ENCODE measurements at regions not wholly inside any gene's neighbourhood (a gene's known extent, or its start where the extent isn't known, plus 50 kb on each side); places are given as distances from the start of the nearest gene placed in this dataset.

DNA sequence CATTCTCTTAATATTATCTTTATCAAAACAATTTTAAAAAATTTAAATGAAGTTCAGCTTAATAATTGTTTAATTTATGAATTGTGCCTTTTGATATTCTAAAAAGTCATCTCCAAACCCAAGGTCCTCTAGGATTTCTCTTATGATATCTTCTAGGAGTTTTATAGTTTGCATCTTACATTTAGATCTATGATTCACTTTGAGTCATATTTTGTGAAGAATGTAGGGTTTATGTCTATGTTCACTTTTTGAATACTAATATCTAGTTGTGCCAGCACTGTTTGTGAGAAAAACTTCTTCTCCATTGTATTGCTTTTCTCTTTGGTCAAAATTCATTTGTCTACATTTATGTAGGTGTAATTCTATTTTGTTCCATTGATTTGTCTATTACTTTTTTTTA, 1068.4 kb upstream of the SPRY2 start:
- peaks cover 4% of the 10 kb centered on the region; the same call in 1 of the 2 replicates for H3K9me3 ChIP-seq (ENCODE audit: control insufficient read depth, insufficient read depth, low read length)
- dilution Hi-C loops (cut with HindIII; ENCODE audit: low sequenced_read_pairs, unreplicated experiment): no loop called here
- H4K8ac ChIP-seq (ENCODE audit: low read depth in 2 of 2, low read length in 2 of 2): no peak overlapping the region
- no peak overlapping the region for H2AK9ac ChIP-seq (replicated peaks; ENCODE audit: low read depth, low read length, poor library complexity)
- H3K9ac ChIP-seq (ENCODE audit: low read depth, low read length): no peak overlapping the region
- ChIA-PET POLR2A (ENCODE audit: unreplicated experiment) (no interaction called here), CTCF (no interaction called here)
- in situ Hi-C loops (cut with MboI; ENCODE audit: low sequenced_read_pairs): no loop called here
- H4K5ac ChIP-seq (ENCODE audit: low read depth, low read length): no peak overlapping the region
- no peak overlapping the region for H3K4me2 ChIP-seq (ENCODE audit: low read depth, low read length)
- H2BK5ac ChIP-seq (ENCODE audit: low read depth, low read length, poor library complexity, severe bottlenecking): no peak overlapping the region
- intact Hi-C loops (cut with micrococcal nuclease): no loop called here
- no peak overlapping the region for H3K4ac ChIP-seq (ENCODE audit: low read depth, low read length)
- DNase-seq (no peak), ATAC-seq (ENCODE audit: low read depth) (no peak)
- TF ChIP-seq, protein P1, sequence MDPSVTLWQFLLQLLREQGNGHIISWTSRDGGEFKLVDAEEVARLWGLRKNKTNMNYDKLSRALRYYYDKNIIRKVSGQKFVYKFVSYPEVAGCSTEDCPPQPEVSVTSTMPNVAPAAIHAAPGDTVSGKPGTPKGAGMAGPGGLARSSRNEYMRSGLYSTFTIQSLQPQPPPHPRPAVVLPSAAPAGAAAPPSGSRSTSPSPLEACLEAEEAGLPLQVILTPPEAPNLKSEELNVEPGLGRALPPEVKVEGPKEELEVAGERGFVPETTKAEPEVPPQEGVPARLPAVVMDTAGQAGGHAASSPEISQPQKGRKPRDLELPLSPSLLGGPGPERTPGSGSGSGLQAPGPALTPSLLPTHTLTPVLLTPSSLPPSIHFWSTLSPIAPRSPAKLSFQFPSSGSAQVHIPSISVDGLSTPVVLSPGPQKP (IDR thresholded peaks at IDR 0.05; ENCODE audit: borderline replicate concordance, low read depth, low read length): no peak
- TF ChIP-seq SMC3 (IDR thresholded peaks at IDR 0.05; ENCODE audit: low read depth, low read length) (no peak), CEBPB (IDR thresholded peaks at IDR 0.05; ENCODE audit: low read depth, low read length) (no peak), FOS (IDR thresholded peaks at IDR 0.05; ENCODE audit: low read depth, low read length) (no peak), RCOR1 (IDR thresholded peaks at IDR 0.05; ENCODE audit: insufficient replicate concordance, low read length) (no peak), MXI1 (IDR thresholded peaks at IDR 0.05; ENCODE audit: borderline replicate concordance, low read depth, low read length) (no peak), MAFK (IDR thresholded peaks at IDR 0.05; ENCODE audit: low read depth, low read length) (no peak)
- TF ChIP-seq, protein P2, sequence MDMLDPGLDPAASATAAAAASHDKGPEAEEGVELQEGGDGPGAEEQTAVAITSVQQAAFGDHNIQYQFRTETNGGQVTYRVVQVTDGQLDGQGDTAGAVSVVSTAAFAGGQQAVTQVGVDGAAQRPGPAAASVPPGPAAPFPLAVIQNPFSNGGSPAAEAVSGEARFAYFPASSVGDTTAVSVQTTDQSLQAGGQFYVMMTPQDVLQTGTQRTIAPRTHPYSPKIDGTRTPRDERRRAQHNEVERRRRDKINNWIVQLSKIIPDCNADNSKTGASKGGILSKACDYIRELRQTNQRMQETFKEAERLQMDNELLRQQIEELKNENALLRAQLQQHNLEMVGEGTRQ (IDR thresholded peaks at IDR 0.05; ENCODE audit: low read depth, low read length): no peak
- TF ChIP-seq, protein P3, sequence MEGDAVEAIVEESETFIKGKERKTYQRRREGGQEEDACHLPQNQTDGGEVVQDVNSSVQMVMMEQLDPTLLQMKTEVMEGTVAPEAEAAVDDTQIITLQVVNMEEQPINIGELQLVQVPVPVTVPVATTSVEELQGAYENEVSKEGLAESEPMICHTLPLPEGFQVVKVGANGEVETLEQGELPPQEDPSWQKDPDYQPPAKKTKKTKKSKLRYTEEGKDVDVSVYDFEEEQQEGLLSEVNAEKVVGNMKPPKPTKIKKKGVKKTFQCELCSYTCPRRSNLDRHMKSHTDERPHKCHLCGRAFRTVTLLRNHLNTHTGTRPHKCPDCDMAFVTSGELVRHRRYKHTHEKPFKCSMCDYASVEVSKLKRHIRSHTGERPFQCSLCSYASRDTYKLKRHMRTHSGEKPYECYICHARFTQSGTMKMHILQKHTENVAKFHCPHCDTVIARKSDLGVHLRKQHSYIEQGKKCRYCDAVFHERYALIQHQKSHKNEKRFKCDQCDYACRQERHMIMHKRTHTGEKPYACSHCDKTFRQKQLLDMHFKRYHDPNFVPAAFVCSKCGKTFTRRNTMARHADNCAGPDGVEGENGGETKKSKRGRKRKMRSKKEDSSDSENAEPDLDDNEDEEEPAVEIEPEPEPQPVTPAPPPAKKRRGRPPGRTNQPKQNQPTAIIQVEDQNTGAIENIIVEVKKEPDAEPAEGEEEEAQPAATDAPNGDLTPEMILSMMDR (conservative IDR thresholded peaks at IDR 0.05; ENCODE audit: low read depth, low read length): no peak
- H2AK5ac ChIP-seq (ENCODE audit: low read depth, low read length): no peak overlapping the region
- H3K9me1 ChIP-seq (ENCODE audit: insufficient read depth, low read length): no peaks in the 10 kb centered on the region
- no peak overlapping the region for H3K14ac ChIP-seq (replicated peaks; ENCODE audit: low read depth, low read length)
- H2BK120ac ChIP-seq (ENCODE audit: low read depth, low read length): no peak overlapping the region
- H3K27ac ChIP-seq (ENCODE audit: insufficient read depth, low read length): no peak overlapping the region
- no peak overlapping the region for H4K91ac ChIP-seq (ENCODE audit: insufficient read depth, low read depth, low read length)
- no peak overlapping the region for H2AFZ ChIP-seq (replicated peaks; ENCODE audit: low read length, poor library complexity)
- no peak overlapping the region for H3K56ac ChIP-seq (ENCODE audit: extremely low read depth, insufficient read depth, low read length)
- no peak overlapping the region for H2BK20ac ChIP-seq (ENCODE audit: low read depth, low read length)
- no peak overlapping the region for H3K18ac ChIP-seq (ENCODE audit: low read depth, low read length)
- H3K36me3 ChIP-seq (ENCODE audit: control insufficient read depth, insufficient read depth, low read length): no peaks in the 10 kb centered on the region
- no peaks in the 10 kb centered on the region for H4K20me1 ChIP-seq (ENCODE audit: insufficient read depth, low read length)
- BruUV-seq (replicated peaks): no TSS peak
- H3K4me3 ChIP-seq (ENCODE audit: insufficient read depth, low read depth, low read length): no peak overlapping the region
- H2BK15ac ChIP-seq (ENCODE audit: low read depth, low read length): no peak overlapping the region
- no peaks in the 10 kb centered on the region for H3K4me1 ChIP-seq (ENCODE audit: control insufficient read depth, insufficient read depth, low read length)
- no peak overlapping the region for H3K23ac ChIP-seq (ENCODE audit: low read depth, low read length)
- H3K79me1 ChIP-seq (ENCODE audit: low read depth in 1 of 2, low read length in 2 of 2): no peaks in the 10 kb centered on the region
- H3K27me3 ChIP-seq (ENCODE audit: control insufficient read depth, insufficient read depth, low read length): no peaks in the 10 kb centered on the region

Measured in IMR-90 (cell line).